ENCODE measurements at regions not wholly inside any gene's neighbourhood (a gene's known extent, or its start where the extent isn't known, plus 50 kb on each side); places are given as distances from the start of the nearest gene placed in this dataset.

GRCh38 chr2:7989823-7990222 lies 692.0 kb upstream of the ID2 start:
- no peak for DNase-seq
- Histone ChIP-seq H3K27me3 (ENCODE audit: control insufficient read depth, insufficient read depth, low read length) (no peaks in the 10 kb centered on the region), H3K36me3 (replicated peaks; ENCODE audit: control insufficient read depth, insufficient read depth, low read length) (no peaks in the 10 kb centered on the region), H3K4me3 (ENCODE audit: insufficient read depth, low read depth, low read length) (no peak overlapping the region)

GRCh38 chr2:7992612-7993602 lies 688.9 kb upstream of the ID2 start:
- DNase-seq: no peak
- no peaks in the 10 kb centered on the region for H3K36me3 ChIP-seq (replicated peaks; ENCODE audit: control insufficient read depth, insufficient read depth, low read length)
- no peak overlapping the region for H3K4me3 ChIP-seq (ENCODE audit: insufficient read depth, low read depth, low read length)
- H3K27me3 ChIP-seq (ENCODE audit: control insufficient read depth, insufficient read depth, low read length): no peaks in the 10 kb centered on the region

- Histone ChIP-seq H3K36me3 (replicated peaks; ENCODE audit: control insufficient read depth, insufficient read depth, low read length) (no peaks in the 10 kb centered on the region), H3K27me3 (ENCODE audit: control insufficient read depth, insufficient read depth, low read length) (no peaks in the 10 kb centered on the region), H3K4me3 (ENCODE audit: insufficient read depth, low read depth, low read length) (no peak overlapping the region)
- DNase-seq: no peak
Measured at GRCh38 chr2:7994397-7994951, 687.4 kb upstream of the ID2 start.

GRCh38 chr2:7997279-7997678 lies 684.6 kb upstream of the ID2 start:
- H3K36me3 ChIP-seq (replicated peaks; ENCODE audit: control insufficient read depth, insufficient read depth, low read length): no peaks in the 10 kb centered on the region
- no peak for DNase-seq
- H3K4me3 ChIP-seq (ENCODE audit: insufficient read depth, low read depth, low read length): no peak overlapping the region
- H3K27me3 ChIP-seq (ENCODE audit: control insufficient read depth, insufficient read depth, low read length): no peaks in the 10 kb centered on the region

GRCh38 chr2:7999683-8000476 lies 682.0 kb upstream of the ID2 start:
- H3K27me3 ChIP-seq (ENCODE audit: control insufficient read depth, insufficient read depth, low read length): no peaks in the 10 kb centered on the region
- DNase-seq: no peak
- H3K4me3 ChIP-seq (ENCODE audit: insufficient read depth, low read depth, low read length): no peak overlapping the region
- H3K36me3 ChIP-seq (replicated peaks; ENCODE audit: control insufficient read depth, insufficient read depth, low read length): no peaks in the 10 kb centered on the region

GRCh38 chr2:8000870-8001269 lies 681.0 kb upstream of the ID2 start:
- DNase-seq: no peak
- H3K36me3 ChIP-seq (replicated peaks; ENCODE audit: control insufficient read depth, insufficient read depth, low read length): no peaks in the 10 kb centered on the region

GRCh38 chr2:8002765-8003393 lies 679.0 kb upstream of the ID2 start:
- no peaks in the 10 kb centered on the region for H3K36me3 ChIP-seq (replicated peaks; ENCODE audit: control insufficient read depth, insufficient read depth, low read length)
- no peak for DNase-seq
- H3K4me3 ChIP-seq (ENCODE audit: insufficient read depth, low read depth, low read length): no peak overlapping the region
- no peaks in the 10 kb centered on the region for H3K27me3 ChIP-seq (ENCODE audit: control insufficient read depth, insufficient read depth, low read length)

More at GRCh38 chr2:8000870-8001269, 681.0 kb upstream of the ID2 start:
- no peaks in the 10 kb centered on the region for H3K27me3 ChIP-seq (ENCODE audit: control insufficient read depth, insufficient read depth, low read length)
- H3K4me3 ChIP-seq (ENCODE audit: insufficient read depth, low read depth, low read length): no peak overlapping the region

GRCh38 chr2:8003462-8004075 lies 678.3 kb upstream of the ID2 start:
- H3K27me3 ChIP-seq (ENCODE audit: control insufficient read depth, insufficient read depth, low read length): no peaks in the 10 kb centered on the region
- no peak for DNase-seq

GRCh38 chr2:8004250-8004681 lies 677.6 kb upstream of the ID2 start:
- Histone ChIP-seq H3K4me3 (ENCODE audit: insufficient read depth, low read depth, low read length) (no peak overlapping the region), H3K36me3 (replicated peaks; ENCODE audit: control insufficient read depth, insufficient read depth, low read length) (no peaks in the 10 kb centered on the region), H3K27me3 (ENCODE audit: control insufficient read depth, insufficient read depth, low read length) (no peaks in the 10 kb centered on the region)
- DNase-seq: no peak

More at GRCh38 chr2:8003462-8004075, 678.3 kb upstream of the ID2 start:
- Histone ChIP-seq H3K36me3 (replicated peaks; ENCODE audit: control insufficient read depth, insufficient read depth, low read length) (no peaks in the 10 kb centered on the region), H3K4me3 (ENCODE audit: insufficient read depth, low read depth, low read length) (no peak overlapping the region)

- no peaks in the 10 kb centered on the region for H3K27me3 ChIP-seq (ENCODE audit: control insufficient read depth, insufficient read depth, low read length)
Measured at GRCh38 chr2:8006181-8006580, 675.7 kb upstream of the ID2 start.

GRCh38 chr2:8006626-8007025 lies 675.2 kb upstream of the ID2 start:
- Histone ChIP-seq H3K27me3 (ENCODE audit: control insufficient read depth, insufficient read depth, low read length) (no peaks in the 10 kb centered on the region), H3K36me3 (replicated peaks; ENCODE audit: control insufficient read depth, insufficient read depth, low read length) (no peaks in the 10 kb centered on the region), H3K4me3 (ENCODE audit: insufficient read depth, low read depth, low read length) (no peak overlapping the region)
- no peak for DNase-seq

More at GRCh38 chr2:8006181-8006580, 675.7 kb upstream of the ID2 start:
- Histone ChIP-seq H3K4me3 (ENCODE audit: insufficient read depth, low read depth, low read length) (no peak overlapping the region), H3K36me3 (replicated peaks; ENCODE audit: control insufficient read depth, insufficient read depth, low read length) (no peaks in the 10 kb centered on the region)
- DNase-seq: no peak

GRCh38 chr2:8009010-8009597 lies 672.8 kb upstream of the ID2 start:
- no peak for DNase-seq
- no peaks in the 10 kb centered on the region for H3K36me3 ChIP-seq (replicated peaks; ENCODE audit: control insufficient read depth, insufficient read depth, low read length)
- H3K4me3 ChIP-seq (ENCODE audit: insufficient read depth, low read depth, low read length): no peak overlapping the region
- H3K27me3 ChIP-seq (ENCODE audit: control insufficient read depth, insufficient read depth, low read length): no peaks in the 10 kb centered on the region

- H3K36me3 ChIP-seq (replicated peaks; ENCODE audit: control insufficient read depth, insufficient read depth, low read length): no peaks in the 10 kb centered on the region
- no peaks in the 10 kb centered on the region for H3K27me3 ChIP-seq (ENCODE audit: control insufficient read depth, insufficient read depth, low read length)
- no peak overlapping the region for H3K4me3 ChIP-seq (ENCODE audit: insufficient read depth, low read depth, low read length)
- no peak for DNase-seq
Measured at GRCh38 chr2:8015848-8016600, 665.8 kb upstream of the ID2 start.
